ENCODE measurements at regions not wholly inside any gene's neighbourhood (a gene's known extent, or its start where the extent isn't known, plus 50 kb on each side); places are given as distances from the start of the nearest gene placed in this dataset.

GRCh38 chr12:124694846-124695497 lies 127.6 kb upstream of the NCOR2 start:
- Histone ChIP-seq H2AFZ (no peak overlapping the region), H3K36me3 (ENCODE audit: control insufficient read depth, insufficient read depth, low read length) (no peaks in the 10 kb centered on the region), H3K27me3 (ENCODE audit: control insufficient read depth, insufficient read depth, low read length) (no peaks in the 10 kb centered on the region), H3K9me3 (ENCODE audit: control insufficient read depth, low read length) (no peaks in the 10 kb centered on the region), H3K79me2 (no peaks in the 10 kb centered on the region), H3K4me3 (ENCODE audit: low read depth, low read length) (no peak overlapping the region), H3K9ac (no peak overlapping the region), H3K27ac (no peak overlapping the region), H3K4me2 (ENCODE audit: low read length) (no peak overlapping the region), H3K4me1 (no peaks in the 10 kb centered on the region)
- no peak for TF ChIP-seq CTCF (IDR thresholded peaks at IDR 0.05)

- no peak overlapping the region for H3K4me2 ChIP-seq (ENCODE audit: low read length)
- no peak overlapping the region for H3K9ac ChIP-seq
- H3K4me3 ChIP-seq (ENCODE audit: low read depth, low read length): no peak overlapping the region
- no peak overlapping the region for H3K27ac ChIP-seq
- H3K79me2 ChIP-seq: no peaks in the 10 kb centered on the region
- no peaks in the 10 kb centered on the region for H3K9me3 ChIP-seq (ENCODE audit: control insufficient read depth, low read length)
- H3K4me1 ChIP-seq: no peaks in the 10 kb centered on the region
- no peaks in the 10 kb centered on the region for H3K36me3 ChIP-seq (ENCODE audit: control insufficient read depth, insufficient read depth, low read length)
- no peak for TF ChIP-seq CTCF (IDR thresholded peaks at IDR 0.05)
- H3K27me3 ChIP-seq (ENCODE audit: control insufficient read depth, insufficient read depth, low read length): no peaks in the 10 kb centered on the region
- H2AFZ ChIP-seq: no peak overlapping the region
Observed at GRCh38 chr12:124694250-124694649, 126.8 kb upstream of the NCOR2 start.

GRCh38 chr12:124693111-124693723 lies 125.8 kb upstream of the NCOR2 start:
- no peaks in the 10 kb centered on the region for H3K79me2 ChIP-seq
- no peaks in the 10 kb centered on the region for H3K36me3 ChIP-seq (ENCODE audit: control insufficient read depth, insufficient read depth, low read length)
- no peak overlapping the region for H3K27ac ChIP-seq
- H3K9me3 ChIP-seq (ENCODE audit: control insufficient read depth, low read length): no peaks in the 10 kb centered on the region
- no peak overlapping the region for H3K4me2 ChIP-seq (ENCODE audit: low read length)
- no peak overlapping the region for H2AFZ ChIP-seq
- H3K9ac ChIP-seq: no peak overlapping the region
- no peak for TF ChIP-seq CTCF (IDR thresholded peaks at IDR 0.05)
- H3K27me3 ChIP-seq (ENCODE audit: control insufficient read depth, insufficient read depth, low read length): no peaks in the 10 kb centered on the region
- no peaks in the 10 kb centered on the region for H3K4me1 ChIP-seq
- no peak overlapping the region for H3K4me3 ChIP-seq (ENCODE audit: low read depth, low read length)

- Histone ChIP-seq H3K27ac (no peak overlapping the region), H3K4me1 (no peaks in the 10 kb centered on the region), H3K4me2 (ENCODE audit: low read length) (no peak overlapping the region), H3K4me3 (ENCODE audit: low read depth, low read length) (no peak overlapping the region), H3K9ac (no peak overlapping the region), H3K79me2 (no peaks in the 10 kb centered on the region), H2AFZ (no peak overlapping the region), H3K36me3 (ENCODE audit: control insufficient read depth, insufficient read depth, low read length) (no peaks in the 10 kb centered on the region), H3K9me3 (ENCODE audit: control insufficient read depth, low read length) (no peaks in the 10 kb centered on the region), H3K27me3 (ENCODE audit: control insufficient read depth, insufficient read depth, low read length) (no peaks in the 10 kb centered on the region)
- no peak for TF ChIP-seq CTCF (IDR thresholded peaks at IDR 0.05)
Observed at GRCh38 chr12:124692443-124692842, 125.0 kb upstream of the NCOR2 start.

GRCh38 chr12:124691429-124691828 lies 124.0 kb upstream of the NCOR2 start:
- Histone ChIP-seq H3K79me2 (no peaks in the 10 kb centered on the region), H3K4me1 (no peaks in the 10 kb centered on the region), H3K4me2 (ENCODE audit: low read length) (no peak overlapping the region), H3K27ac (no peak overlapping the region), H3K9ac (no peak overlapping the region), H2AFZ (no peak overlapping the region), H3K36me3 (ENCODE audit: control insufficient read depth, insufficient read depth, low read length) (no peaks in the 10 kb centered on the region), H3K27me3 (ENCODE audit: control insufficient read depth, insufficient read depth, low read length) (no peaks in the 10 kb centered on the region), H3K9me3 (ENCODE audit: control insufficient read depth, low read length) (no peaks in the 10 kb centered on the region), H3K4me3 (ENCODE audit: low read depth, low read length) (no peak overlapping the region)
- no peak for TF ChIP-seq CTCF (IDR thresholded peaks at IDR 0.05)
